ENCODE measurements at regions not wholly inside any gene's neighbourhood (a gene's known extent, or its start where the extent isn't known, plus 50 kb on each side); places are given as distances from the start of the nearest gene placed in this dataset.

DNA sequence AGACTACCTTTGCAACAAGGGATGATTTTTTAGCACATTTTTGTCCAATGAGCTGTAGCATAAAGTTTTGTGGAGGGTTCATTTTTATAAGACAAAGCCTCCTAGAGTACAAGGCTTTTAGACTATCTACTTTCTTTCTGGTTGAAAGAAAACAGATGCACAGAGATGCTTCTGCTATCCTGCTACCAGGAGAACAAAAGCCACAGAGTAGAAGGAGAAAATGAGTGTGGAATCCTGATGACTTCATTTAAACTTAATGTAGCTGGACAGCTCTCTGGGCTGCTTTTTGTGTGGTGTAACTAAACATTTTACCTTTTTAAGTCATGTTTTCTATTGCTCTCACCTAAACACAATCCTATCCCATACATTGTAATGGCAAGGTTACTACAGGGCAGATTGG is 1009.4 kb downstream of the TLE1 start:
- TF ChIP-seq CTCF (IDR thresholded peaks at IDR 0.05) (no peak), POLR2A (IDR thresholded peaks at IDR 0.05) (no peak)
